Stimulated activated CD4-positive, alpha-beta T cell treated with anti-CD3 and anti-CD28 coated beads, Interleukin-15, amount 100 ng/mL, for 24 hours (primary cell): ENCODE measurements at regions not wholly inside any gene's neighbourhood (a gene's known extent, or its start where the extent isn't known, plus 50 kb on each side); places are given as distances from the start of the nearest gene placed in this dataset.
A peak's percentile ranks its signal among the peaks of the same experiment; 100 is the strongest.

Experiments
- DNase-seq: peaks from one replicate; pipeline ENCODE4 v3.0.0-alpha.2; 2020

DNA sequence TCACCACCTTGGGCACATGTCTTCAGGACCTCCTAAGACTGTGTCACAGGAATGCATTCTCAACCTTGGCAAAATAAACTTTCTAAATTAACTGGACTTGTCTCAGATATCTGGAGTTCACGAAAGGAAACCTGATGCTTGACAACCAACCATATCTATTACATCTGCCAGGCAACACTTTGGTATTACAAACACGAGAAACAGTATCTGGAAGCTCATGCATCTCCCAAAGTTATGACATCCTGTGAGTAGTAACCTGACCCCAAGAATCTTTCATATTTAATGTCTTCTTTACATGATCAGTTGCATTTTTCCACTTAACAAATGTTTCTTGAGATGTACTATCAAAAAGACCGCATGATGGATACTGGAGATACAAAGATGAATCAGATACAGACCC lies 465.3 kb upstream of the AGTR1 start:
- no peak for DNase-seq

DNA sequence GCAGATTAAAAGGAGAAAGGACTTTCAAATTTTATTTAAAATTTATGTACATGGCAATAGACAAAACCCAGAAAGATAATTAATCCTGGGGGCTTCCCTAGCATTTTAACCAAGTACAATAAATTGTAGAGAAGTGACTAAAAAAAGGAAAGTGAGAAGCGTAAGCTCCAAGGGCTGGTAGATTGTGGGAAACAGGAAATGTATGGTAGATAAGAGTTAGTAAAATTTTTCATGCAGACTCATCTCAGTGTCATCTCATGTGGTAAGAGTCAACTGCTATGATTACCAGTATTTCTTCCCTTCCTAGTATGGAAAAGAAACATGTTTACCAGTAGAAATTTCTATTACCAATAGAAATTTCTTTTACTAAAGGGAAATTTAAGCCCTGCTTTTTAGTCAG lies 464.3 kb upstream of the AGTR1 start:
- no peak for DNase-seq

DNA sequence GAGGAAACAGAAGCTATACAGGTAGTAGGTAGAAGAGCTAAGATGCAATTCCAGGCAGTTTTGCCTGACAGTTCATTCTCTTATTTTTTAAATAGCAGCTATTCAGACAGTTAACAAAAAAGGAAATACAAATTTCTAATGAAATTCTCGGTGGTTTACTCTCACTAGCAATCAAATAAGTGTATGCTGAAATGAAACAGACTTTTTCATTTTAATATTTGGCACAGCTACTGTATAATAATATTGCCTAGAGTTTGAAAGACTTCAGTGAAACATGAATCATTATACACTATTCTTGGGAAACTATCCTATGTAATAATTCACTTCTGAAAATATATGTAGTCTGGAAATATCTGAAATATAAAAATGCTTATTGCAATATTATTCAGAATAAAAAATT lies 463.2 kb upstream of the AGTR1 start:
- no peak for DNase-seq

DNA sequence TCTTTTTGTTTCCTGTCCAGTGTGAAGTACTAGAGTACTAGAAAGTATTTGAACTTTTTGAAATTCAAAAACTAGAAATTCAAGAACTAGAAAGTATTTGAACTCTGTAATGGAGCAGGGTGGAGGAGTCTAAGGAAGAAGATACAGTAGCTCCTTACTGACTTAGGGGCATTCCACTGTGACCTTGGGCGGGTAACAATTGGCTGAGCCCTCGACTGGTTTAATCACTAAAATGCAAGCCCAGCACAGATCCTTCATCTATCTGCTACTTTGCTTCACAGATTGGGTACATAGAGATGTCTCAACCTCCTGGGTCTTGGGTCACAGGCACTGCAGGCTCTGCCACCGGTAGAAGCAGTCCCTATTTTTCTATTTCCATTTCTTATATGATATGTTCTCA lies 462.1 kb upstream of the AGTR1 start:
- DNase-seq = no peak

DNA sequence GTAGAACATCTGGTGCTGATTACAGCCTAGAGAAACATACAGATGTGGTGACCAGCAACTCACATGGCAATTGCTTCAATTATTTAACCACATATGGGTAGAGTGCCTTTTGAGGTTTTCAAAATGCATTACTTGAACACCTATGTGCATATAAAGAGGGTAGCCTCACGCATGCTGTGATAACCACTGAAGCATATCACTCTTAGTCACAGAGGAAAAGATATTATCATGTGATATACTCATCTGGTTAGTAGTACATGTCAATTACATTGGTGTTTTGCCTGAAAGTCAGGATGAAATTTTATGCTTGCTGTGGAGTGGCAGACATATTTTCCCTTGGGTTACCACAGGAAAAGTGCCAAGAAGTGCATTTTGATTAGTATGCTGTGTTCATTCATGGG lies 459.3 kb upstream of the AGTR1 start:
- DNase-seq = no peak

DNA sequence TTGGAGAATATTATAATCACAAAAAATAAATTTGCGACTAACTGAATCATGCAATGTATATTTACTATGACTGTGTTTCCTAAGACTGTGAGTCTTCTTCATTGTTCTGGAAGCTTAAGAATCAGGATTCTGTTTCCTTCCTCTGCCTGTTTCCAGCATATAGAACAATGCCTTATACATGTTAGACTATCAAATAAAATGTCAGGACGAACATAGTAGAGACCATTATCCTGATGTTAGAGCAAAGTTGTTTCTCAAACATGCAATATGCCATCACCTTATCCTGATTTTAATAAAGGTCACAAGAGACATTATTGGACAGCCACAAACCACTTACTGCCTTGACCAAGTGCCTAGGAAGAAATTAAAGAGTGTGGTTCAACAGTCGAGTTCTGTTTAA lies 457.4 kb upstream of the AGTR1 start:
- DNase-seq = no peak

DNA sequence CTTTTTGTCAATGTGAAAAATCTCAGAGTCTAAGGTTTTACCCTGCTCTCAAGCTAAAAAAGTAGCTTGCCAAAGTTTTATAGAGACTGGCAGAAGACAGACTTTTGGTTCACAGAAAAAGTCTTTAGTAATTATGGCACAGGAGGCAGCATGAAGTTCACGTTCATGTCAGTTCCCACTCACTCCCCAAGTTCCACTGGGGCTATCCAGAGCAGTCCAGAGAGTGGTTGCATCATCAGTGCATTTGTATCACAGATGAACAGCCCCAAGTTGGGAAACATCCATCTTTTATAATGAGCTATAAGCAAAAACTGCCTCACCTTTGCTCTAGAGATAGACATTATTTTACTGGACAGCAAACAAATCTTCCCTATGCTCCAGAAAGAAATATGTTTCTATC lies 454.1 kb upstream of the AGTR1 start:
- DNase-seq = no peak

DNA sequence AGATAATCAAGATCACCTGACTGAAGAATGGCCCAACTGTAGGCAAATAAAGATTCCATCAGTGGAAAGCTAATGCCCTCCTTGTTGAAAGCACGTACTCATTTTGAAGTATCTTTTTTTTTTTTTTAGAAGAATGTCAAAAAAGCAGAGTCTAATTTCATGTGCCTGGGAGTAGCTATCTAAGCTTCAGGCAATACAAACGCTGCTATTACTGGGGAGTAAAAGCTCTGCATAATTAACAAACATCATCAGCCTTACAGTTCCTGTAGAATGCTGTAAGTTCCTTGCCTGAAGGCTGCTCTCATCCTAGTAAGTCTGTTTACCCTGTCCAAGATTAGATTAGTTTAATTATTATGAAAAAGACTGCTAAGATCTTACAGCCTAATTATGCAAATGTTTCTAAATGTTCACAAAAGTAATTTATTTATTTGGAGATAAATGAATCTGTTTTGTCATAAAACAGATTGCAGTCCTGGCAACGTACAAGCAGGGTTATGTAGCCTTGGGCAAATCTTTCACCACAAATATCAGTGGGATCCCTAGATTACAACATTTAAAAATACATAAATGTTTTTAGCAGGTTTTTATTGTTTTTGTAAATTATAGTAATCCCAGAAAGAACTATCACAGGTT lies 451.3 kb upstream of the AGTR1 start:
- no peak for DNase-seq

DNA sequence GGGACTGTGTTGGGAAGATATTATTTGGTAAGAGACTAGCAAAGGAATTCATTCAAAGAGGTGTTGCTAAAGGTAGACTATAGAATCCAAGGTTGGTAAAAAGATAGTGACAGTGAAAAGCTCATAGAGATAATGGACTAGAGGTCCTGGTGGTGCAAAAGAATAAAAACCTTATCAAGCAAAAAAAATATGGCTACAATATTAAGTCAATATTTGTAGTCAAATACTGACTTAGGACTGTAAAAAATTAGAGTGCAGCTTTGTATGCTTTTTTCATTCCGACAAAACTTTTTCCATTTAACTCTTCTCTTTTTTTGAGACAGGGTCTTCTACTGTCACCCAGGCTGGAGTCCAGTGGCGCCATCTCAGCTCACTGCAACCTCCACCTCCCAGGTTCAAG lies 444.0 kb upstream of the AGTR1 start:
- no peak for DNase-seq

DNA sequence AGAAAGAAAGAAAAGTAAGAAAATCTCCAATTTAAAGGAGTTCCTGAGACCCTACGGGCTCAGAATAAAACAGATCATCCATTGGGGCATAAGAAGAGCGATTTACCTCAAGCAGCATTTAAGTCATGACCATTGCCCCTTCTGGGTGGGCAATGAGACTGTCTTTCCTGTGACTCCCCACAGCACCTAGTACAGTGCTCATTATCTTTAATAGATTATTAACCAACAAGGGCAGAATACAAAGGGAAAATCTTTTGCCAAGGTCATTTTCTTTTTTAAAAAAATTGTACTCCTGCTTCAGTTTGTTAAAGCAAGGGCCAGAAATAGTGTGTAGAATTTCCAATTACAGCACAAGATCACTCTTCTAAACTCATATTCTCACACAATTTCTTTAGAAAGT lies 443.3 kb upstream of the AGTR1 start:
- DNase-seq = no peak

DNA sequence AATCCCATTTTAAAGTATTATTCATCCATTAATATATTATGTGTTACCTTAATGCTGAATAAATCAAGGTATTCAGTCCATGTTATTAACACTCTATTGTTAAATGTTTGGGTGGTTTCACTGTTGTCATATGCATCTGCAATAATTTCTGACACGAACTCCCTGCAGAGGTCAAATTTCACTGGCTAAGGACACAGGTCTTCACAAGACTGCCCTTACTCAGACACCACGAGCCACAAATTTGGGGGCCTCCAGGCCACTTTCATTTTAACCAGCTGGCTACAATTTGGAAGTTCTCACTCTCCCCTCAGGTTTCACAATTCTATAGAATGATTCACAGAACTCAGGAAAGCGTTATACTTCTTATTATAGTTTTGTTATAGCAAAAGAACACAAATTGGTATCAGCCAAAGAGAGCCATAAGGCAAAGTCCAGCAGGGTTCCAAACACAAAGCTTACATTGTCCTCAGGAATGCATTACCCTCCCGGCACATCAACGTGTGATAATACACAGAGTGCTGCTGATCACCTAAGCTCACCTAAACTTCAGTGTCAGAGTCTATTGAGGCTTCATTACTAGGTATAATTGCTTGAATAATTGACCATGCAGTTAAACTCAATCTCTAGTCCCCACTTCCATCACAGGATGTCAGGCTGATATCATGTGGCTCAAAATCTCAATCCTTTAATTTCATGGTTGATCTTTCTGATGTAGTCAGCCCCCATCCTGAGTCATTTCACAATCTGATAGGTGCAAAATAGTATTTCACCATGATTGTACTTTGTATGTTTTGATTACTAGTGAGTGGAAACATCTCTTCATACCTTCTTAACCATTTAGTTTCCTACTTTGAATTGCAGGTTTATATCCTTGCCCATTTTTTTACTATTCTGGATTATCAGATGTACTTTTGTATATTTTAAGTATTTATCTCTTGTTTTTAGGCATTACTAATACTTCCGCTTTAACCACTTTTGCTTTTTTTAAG lies 441.4 kb upstream of the AGTR1 start:
- DNase-seq = no peak

DNA sequence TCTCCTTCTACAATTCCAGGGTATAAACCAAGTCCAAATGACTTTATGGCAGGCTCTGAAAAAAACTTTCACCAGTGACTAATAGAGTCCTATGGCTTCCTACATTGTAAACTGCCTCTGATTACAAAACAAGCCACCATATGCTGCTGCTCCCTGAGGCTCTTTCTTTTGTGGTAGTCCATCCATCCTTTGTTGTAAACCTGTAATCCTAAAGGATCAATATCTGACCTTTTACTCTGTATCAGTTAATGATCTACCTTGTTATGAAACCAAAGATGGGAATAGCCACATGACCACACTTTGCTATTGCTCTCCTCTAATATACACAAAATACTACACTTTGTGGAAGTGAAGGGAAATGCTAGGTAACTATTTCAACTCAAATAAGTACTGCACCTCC lies 434.7 kb upstream of the AGTR1 start:
- DNase-seq = no peak

DNA sequence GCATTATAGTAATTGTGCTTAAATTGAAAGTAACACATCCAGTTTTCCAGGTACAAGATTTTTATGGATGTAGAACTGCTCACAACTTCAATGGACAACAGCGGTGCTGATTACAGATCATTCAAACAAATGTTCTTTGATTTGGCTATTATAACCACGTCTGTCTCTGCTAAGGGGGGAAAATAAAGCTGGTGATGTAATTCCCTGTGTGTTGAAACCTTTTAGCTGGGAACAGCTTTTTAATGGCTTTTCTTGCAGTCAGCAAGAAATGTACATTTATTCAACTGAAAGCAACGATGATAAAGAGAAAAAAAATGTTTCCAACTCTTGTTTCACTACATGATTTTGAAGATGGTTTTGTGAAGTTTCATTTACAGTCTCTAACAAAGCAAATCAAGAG lies 431.9 kb upstream of the AGTR1 start:
- DNase-seq = no peak

DNA sequence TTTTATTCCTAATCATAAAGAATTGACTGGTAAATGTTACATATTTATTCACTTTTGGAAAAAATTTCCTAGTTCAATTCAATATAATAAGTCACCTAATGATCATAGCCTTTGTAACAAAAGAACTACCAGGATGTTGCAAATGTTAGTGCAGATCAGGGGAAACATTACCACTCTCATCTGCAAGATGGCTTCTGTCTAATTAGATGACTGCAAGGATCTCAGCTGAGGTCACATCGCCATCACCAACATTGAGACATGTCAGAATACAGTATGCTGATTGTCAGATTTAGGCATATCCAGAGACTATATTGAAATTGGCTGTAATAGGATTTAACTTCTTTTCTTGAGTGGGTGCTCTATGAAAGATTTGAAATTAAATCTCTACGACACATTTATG lies 431.4 kb upstream of the AGTR1 start:
- no peak for DNase-seq

DNA sequence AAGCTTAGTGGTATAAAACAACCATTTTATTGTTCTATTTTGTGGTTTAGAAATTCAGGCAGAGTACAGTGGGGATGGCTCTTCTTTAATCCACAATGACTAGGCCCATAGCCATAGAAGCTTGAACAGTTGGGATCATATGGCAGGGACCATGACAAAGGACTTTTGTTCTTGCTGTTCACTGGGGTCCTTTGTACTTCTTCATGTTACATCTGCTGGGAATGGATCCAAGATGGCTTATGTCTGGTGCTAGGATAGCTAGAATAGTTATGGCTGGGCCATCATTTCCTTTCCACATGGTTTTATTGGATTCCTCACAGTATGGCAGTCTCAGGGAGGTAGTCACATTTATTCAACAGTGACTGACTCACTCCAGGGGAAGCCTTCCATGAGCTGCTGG lies 427.9 kb upstream of the AGTR1 start:
- DNase-seq = no peak

DNA sequence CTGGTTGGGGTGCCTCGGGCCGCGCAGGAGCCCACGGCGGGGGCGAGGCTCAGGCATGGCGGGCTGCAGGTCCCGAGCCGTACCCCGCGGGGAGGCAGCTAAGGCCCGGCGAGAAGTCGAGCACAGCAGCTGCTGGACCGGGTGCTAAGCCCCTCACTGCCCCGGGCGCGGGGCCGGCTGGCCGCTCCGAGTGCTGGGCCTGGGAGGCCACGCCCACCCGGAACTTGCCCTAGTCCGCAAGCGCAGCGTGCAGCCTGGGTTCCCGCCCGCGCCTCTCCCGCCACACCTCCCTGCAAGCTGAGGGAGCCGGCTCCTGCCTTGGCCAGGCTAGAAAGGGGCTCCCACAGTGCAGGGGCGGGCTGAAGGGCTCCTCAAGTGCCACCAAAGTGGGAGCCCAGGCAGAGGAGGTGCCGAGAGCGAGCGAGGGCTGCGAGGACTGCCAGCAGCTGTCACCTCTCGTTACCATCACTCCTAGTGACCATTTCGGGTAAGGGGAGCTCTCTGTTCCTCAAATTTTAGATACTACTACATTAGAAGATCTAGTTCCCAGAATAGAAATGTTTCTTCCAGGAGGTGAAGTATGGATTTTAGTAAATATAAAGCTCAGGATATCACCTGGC lies 417.0 kb upstream of the AGTR1 start:
- no peak for DNase-seq

DNA sequence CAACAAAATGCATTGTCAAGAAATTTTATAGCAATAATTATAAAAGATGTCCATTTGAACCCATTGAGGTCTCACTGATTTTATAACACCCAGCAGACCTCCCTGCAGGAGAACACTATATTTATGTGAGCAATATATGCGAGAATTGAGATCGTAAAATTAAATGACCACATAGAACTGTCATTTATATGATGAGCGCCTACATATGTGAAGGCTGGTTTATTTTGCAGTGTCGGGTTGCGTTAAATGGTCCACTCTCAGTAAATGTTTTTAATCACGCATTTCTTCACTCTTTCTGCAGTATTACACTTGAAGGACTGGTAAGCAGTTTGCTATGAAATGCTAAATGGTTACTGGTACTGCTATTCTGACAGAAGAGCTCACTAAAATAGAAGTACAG lies 408.5 kb upstream of the AGTR1 start:
- DNase-seq = no peak

DNA sequence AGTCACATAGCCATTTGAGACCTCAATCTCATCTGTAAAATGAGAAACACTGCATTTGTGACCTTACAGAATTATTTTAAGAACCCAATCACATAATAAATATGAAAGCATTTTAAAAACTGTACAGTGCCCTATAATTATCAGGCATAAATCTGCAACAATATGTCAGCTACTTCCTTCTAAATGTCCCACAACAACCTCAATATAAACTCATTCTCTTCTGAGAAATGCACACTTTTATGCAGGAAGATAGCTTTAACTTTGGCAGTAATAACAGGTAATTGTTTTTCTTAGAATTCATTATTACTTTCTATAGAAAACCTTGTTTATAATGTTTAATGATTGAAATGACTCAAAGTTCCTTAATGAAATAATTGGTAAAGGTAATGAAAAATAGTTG lies 400.7 kb upstream of the AGTR1 start:
- no peak for DNase-seq

DNA sequence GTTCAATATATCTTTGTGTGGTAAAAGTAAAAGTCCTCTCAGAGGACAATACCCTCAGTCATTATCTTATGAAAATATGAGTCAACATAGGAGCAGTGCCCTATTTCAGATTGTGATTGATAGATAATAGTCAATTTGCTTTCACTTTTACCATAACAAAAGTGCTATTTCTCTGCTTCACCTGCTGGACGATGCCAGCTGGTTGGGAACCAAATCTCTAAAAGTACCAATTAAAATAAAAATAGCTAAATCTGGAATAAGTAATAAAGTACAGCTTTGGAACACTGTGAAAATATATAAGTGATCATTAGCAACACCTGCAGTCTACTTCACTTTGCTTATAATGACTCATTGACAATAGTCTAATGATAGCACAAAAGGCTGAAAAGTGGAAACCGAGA lies 390.3 kb upstream of the AGTR1 start:
- no peak for DNase-seq

DNA sequence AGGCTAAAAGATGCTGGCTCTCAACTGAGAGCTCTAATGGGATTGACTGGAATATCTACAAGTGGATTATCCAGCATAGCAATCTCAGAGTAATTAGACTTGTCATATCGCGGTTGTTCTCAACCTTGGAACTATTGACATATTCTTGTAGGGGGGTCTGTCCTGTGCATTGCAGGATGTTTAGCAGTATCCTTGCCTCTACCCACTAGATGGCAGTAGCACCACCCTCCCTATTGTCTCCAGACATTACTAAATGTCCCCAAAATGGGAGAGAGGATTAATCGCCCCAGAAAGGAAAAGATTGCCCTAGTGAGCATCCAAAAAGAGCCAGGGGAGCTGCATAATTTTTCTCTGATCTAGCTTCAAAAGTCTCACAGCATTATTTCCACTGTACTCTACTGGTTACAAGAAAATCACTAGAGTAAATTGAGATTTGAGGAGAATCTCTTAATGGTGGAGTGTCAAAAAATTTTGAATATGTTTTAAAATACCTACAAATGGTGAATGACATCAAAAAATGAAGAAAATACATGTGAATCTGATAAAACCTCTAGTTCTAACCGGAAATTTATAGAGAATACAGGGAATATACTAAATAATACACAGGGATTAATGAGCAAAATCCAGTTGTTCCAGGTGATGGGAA lies 388.2 kb upstream of the AGTR1 start:
- peak; percentile 32 for DNase-seq

DNA sequence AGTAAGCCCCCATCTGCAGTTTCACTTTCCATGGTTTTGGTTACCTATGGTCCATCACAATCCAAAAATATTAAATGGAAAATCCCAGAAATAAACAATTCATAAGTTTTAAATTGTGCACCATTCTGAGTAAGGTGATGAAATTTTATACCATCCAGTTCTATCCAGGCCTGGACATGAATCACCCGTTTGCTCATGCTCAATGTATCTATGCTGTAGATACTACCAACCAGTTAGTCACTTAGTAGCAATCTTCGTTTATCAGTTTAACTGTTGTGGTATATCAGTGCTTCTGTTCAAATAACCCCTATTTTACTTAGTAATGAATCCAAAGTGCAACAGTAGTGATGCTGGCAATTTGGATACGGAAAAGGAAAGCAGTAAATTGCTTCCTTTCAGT lies 381.9 kb upstream of the AGTR1 start:
- no peak for DNase-seq

DNA sequence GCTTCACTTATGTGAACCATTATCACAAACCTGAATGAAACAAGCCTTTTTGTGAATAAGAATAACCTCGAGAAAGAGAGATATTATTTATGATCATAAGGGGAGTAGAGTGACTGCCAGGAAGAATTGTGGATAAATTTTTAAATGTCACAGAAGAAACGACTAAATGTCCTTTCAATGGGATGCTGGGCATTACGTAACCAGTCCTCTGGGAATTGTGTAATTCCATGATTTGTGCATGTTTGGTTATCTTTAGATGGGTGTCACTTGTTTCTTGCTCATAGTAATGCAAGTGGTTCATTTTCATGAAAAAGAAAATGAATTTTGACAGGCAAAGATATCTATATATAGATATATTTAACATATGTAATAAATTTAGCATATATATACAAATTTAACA lies 379.5 kb upstream of the AGTR1 start:
- DNase-seq = no peak

DNA sequence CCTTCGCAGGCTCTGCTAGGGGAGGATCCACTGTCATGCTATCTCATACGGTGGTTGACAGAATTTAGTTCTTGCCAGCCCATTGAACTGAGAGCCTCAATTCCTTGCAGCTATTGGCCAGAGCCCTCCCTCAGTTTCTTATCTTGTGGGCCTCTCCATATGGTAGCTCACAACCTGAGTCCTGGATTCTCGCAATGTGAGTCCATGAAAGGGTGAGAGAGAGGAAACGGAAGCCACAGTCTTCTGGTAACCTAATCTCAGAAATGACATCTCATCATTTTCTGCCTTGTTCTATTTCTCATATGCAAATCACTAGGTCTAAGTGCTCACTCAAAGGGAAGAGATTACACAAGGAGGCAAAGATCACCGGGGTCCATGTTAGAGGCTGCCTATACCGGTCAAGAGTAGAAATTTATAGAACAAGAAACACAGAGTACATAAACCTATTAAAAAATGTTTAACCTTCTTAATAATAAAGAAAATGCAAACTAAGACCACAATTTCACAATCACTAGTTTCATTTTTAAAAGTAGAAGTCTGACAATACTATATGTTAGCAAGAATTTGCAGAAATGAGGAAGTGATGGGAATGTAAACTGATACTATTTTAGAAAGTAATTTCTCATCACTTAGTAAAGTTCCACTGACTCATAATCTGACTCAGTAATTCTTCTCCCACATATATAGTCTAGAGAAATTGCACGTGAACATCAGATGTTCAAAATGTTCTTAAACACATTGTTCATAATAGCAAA lies 378.4 kb upstream of the AGTR1 start:
- DNase-seq = peak; percentile 7
